ENCODE measurements at regions not wholly inside any gene's neighbourhood (a gene's known extent, or its start where the extent isn't known, plus 50 kb on each side); places are given as distances from the start of the nearest gene placed in this dataset.

DNA sequence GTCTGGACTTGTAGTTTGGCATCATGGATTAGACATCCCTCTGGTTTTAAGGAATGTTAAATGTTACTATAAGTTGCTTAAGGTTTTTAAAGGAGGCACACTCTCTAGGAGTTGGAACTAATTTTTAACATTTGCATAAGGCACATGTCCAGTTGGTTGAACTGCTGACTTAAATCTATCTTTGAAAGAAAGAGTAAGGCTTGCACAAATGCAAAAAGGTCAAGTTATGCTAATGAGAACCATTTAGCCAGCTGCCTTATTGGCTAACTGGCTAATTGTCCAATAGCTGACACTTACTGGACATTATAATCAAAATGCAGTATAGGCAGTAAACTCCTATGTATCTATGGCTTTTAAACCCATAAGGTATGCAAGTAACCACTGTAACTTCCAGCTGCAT is 206.1 kb upstream of the TTC29 start:
- TF ChIP-seq CTCF (IDR thresholded peaks at IDR 0.05; ENCODE audit: insufficient read depth, low read length, poor library complexity, severe bottlenecking) (no peak), EZH2phosphoT487 (conservative IDR thresholded peaks at IDR 0.05; ENCODE audit: low read length) (no peak)

Measured in SU-DHL-6 (cell line).